ENCODE measurements at regions not wholly inside any gene's neighbourhood (a gene's known extent, or its start where the extent isn't known, plus 50 kb on each side); places are given as distances from the start of the nearest gene placed in this dataset.

DNA sequence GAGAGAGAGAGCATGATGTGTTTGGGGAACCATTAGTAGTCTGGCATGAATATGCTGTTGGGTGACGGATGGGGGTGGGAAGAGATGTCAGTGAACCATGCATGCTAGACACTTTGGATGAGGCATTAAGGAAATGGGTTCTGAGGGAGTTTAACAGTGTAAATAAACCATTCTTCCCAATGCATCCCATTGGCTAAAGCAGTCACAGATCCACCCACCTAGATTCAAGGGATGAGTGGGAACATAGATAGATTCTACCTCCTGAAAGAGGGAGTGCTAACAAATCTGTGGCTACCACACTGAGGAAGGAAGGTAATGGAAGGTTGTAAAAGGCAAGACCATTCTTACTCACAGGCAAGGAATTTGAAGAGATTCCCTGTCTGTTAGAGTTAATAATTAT, 129.8 kb upstream of the CACNA1E start:
- no peak overlapping the region for H3K27ac ChIP-seq (ENCODE audit: low read depth, low read length, poor library complexity, severe bottlenecking)
- intact Hi-C loops (cut with micrococcal nuclease; ENCODE audit: unreplicated experiment) = no loop called here
- ChIA-PET CTCF (ENCODE audit: unreplicated experiment) (no interaction called here), POLR2A (no interaction called here)
- no peaks in the 10 kb centered on the region for H3K79me2 ChIP-seq (ENCODE audit: insufficient read depth, low read depth, low read length)
- H3K4me1 ChIP-seq (ENCODE audit: insufficient read depth, low read length, poor library complexity, severe bottlenecking) = no peaks in the 10 kb centered on the region
- H3K9me2 ChIP-seq (ENCODE audit: insufficient read depth, low read length) = no peaks in the 10 kb centered on the region
- no peak for TF ChIP-seq EZH2phosphoT487 (IDR thresholded peaks at IDR 0.05; ENCODE audit: borderline replicate concordance, low read depth, low read length)
- TF ChIP-seq, protein P1, sequence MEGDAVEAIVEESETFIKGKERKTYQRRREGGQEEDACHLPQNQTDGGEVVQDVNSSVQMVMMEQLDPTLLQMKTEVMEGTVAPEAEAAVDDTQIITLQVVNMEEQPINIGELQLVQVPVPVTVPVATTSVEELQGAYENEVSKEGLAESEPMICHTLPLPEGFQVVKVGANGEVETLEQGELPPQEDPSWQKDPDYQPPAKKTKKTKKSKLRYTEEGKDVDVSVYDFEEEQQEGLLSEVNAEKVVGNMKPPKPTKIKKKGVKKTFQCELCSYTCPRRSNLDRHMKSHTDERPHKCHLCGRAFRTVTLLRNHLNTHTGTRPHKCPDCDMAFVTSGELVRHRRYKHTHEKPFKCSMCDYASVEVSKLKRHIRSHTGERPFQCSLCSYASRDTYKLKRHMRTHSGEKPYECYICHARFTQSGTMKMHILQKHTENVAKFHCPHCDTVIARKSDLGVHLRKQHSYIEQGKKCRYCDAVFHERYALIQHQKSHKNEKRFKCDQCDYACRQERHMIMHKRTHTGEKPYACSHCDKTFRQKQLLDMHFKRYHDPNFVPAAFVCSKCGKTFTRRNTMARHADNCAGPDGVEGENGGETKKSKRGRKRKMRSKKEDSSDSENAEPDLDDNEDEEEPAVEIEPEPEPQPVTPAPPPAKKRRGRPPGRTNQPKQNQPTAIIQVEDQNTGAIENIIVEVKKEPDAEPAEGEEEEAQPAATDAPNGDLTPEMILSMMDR (conservative IDR thresholded peaks at IDR 0.05; ENCODE audit: low read length) = no peak
- no peaks in the 10 kb centered on the region for H3K36me3 ChIP-seq (ENCODE audit: insufficient read depth, low read length)
- BruUV-seq (replicated peaks) = no TSS peak
- H4K20me1 ChIP-seq (ENCODE audit: insufficient read depth, low read length) = no peaks in the 10 kb centered on the region
- DNase-seq (ENCODE audit: low spot score) = no peak
- H2AFZ ChIP-seq (ENCODE audit: low read length) = no peak overlapping the region
- no peak overlapping the region for H3K4me2 ChIP-seq (ENCODE audit: low read length)
- no peaks in the 10 kb centered on the region for H3K9me3 ChIP-seq (ENCODE audit: low read length)
- no peak overlapping the region for H3K4me3 ChIP-seq (ENCODE audit: low read depth, low read length, poor library complexity, severe bottlenecking)

DNA sequence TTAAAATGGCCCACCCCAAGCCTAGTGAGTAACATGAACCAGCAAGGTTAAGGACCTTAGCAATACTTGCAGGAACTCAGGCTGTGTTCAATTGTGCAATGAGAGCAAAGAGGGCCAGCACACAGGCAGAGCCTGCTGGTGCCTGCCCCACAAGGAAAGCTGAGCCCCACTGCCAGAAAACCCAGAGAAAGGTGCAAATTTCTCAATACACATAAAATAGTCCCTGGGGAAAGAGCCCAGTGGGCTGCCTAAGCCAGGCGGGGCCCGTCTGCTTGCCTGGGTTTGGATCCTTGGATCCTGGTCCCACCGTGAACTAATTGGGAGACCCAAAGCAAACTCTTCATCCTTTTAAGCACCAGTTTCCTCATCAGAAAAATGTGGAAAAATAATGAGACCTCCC, 128.5 kb upstream of the CACNA1E start:
- no peak for DNase-seq (ENCODE audit: low spot score)
- Histone ChIP-seq H3K36me3 (ENCODE audit: insufficient read depth, low read length) (no peaks in the 10 kb centered on the region), H3K9me3 (ENCODE audit: low read length) (no peaks in the 10 kb centered on the region), H3K4me2 (ENCODE audit: low read length) (no peak overlapping the region), H3K27ac (ENCODE audit: low read depth, low read length, poor library complexity, severe bottlenecking) (no peak overlapping the region), H3K9me2 (ENCODE audit: insufficient read depth, low read length) (no peaks in the 10 kb centered on the region), H3K4me1 (ENCODE audit: insufficient read depth, low read length, poor library complexity, severe bottlenecking) (no peaks in the 10 kb centered on the region), H3K79me2 (ENCODE audit: insufficient read depth, low read depth, low read length) (no peaks in the 10 kb centered on the region), H3K4me3 (ENCODE audit: low read depth, low read length, poor library complexity, severe bottlenecking) (no peak overlapping the region), H4K20me1 (ENCODE audit: insufficient read depth, low read length) (no peaks in the 10 kb centered on the region), H2AFZ (ENCODE audit: low read length) (no peak overlapping the region)
- ChIA-PET POLR2A (no interaction called here), CTCF (ENCODE audit: unreplicated experiment) (no interaction called here)
- intact Hi-C loops (cut with micrococcal nuclease; ENCODE audit: unreplicated experiment) = no loop called here
- TF ChIP-seq, protein P1 (conservative IDR thresholded peaks at IDR 0.05; ENCODE audit: low read length) = no peak
- no peak for TF ChIP-seq EZH2phosphoT487 (IDR thresholded peaks at IDR 0.05; ENCODE audit: borderline replicate concordance, low read depth, low read length)
- BruUV-seq (replicated peaks) = no TSS peak

DNA sequence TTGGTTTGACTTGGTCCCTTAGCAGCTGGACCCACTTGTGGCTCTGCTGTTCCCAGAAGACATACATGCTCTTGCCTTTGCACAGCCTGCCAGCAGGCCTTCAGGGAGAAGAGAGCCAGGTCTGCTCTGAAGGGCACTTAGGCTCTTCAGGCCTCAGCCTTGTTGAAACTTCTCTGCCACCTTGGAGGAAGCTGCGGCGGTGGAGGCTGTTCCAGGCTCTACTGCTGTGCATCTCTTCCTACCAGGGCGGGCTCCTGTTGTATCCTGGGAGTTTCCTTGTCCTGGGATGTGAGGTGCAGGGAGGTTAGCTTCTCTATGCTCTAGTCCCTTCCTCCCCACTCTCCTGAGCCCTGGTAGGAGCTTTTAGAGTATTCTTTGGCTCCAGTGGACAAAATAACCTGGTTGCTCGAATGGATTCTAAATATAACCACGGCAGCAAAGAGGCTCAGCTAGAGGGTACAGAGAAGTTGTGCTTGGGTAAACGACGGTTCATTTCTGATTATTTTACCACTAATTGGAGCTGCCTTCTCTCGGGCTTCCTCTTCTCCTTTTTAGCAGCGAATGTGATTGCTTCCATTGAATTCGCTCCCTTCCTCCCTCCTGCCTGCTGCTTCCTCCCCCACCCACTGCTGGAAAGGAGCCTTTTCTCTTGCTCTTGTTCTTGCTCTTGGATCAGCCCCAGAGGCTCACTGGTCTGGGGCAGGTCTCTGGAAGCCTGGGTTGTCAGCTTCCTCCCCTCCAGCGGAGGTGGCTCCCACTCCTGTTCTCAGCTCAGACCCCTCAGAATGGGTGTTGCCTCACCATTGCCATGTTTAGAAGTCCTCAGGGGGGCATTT, 126.6 kb upstream of the CACNA1E start:
- DNase-seq (ENCODE audit: low spot score) = no peak
- intact Hi-C loops (cut with micrococcal nuclease; ENCODE audit: unreplicated experiment) = no loop called here
- TF ChIP-seq EZH2phosphoT487 (IDR thresholded peaks at IDR 0.05; ENCODE audit: borderline replicate concordance, low read depth, low read length) = no peak
- TF ChIP-seq, protein P1 (conservative IDR thresholded peaks at IDR 0.05; ENCODE audit: low read length) = no peak
- no peaks in the 10 kb centered on the region for H4K20me1 ChIP-seq (ENCODE audit: insufficient read depth, low read length)
- H3K4me2 ChIP-seq (ENCODE audit: low read length) = no peak overlapping the region
- no peaks in the 10 kb centered on the region for H3K4me1 ChIP-seq (ENCODE audit: insufficient read depth, low read length, poor library complexity, severe bottlenecking)
- CTCF ChIA-PET (ENCODE audit: unreplicated experiment) = no interaction called here
- BruUV-seq (replicated peaks) = no TSS peak
- H3K79me2 ChIP-seq (ENCODE audit: insufficient read depth, low read depth, low read length) = no peaks in the 10 kb centered on the region
- no peak overlapping the region for H3K27ac ChIP-seq (ENCODE audit: low read depth, low read length, poor library complexity, severe bottlenecking)
- no peaks in the 10 kb centered on the region for H3K9me2 ChIP-seq (ENCODE audit: insufficient read depth, low read length)
- POLR2A ChIA-PET = no interaction called here
- no peaks in the 10 kb centered on the region for H3K9me3 ChIP-seq (ENCODE audit: low read length)
- H3K4me3 ChIP-seq (ENCODE audit: low read depth, low read length, poor library complexity, severe bottlenecking) = no peak overlapping the region
- no peak overlapping the region for H2AFZ ChIP-seq (ENCODE audit: low read length)
- no peaks in the 10 kb centered on the region for H3K36me3 ChIP-seq (ENCODE audit: insufficient read depth, low read length)
